ENCODE measurements at regions not wholly inside any gene's neighbourhood (a gene's known extent, or its start where the extent isn't known, plus 50 kb on each side); places are given as distances from the start of the nearest gene placed in this dataset.

GRCh38 chr18:38458698-38459097 lies 893.1 kb upstream of the CELF4 start:
- TF ChIP-seq EZH2 (IDR thresholded peaks at IDR 0.05; ENCODE audit: borderline replicate concordance, low read length) (no peak), CTCF (IDR thresholded peaks at IDR 0.05; ENCODE audit: low read length) (no peak)
